ENCODE measurements at regions not wholly inside any gene's neighbourhood (a gene's known extent, or its start where the extent isn't known, plus 50 kb on each side); places are given as distances from the start of the nearest gene placed in this dataset.

GRCh38 chr3:80445053-80445452, 677.3 kb upstream of the ROBO1 start:
- H3K27me3 ChIP-seq (ENCODE audit: control insufficient read depth, insufficient read depth, low read length) = no peaks in the 10 kb centered on the region
- peaks cover 8% of the 10 kb centered on the region for H3K4me1 ChIP-seq (ENCODE audit: control insufficient read depth, low read depth, low read length)
- H3K9me3 ChIP-seq (ENCODE audit: control insufficient read depth, low read depth, low read length) = no peaks in the 10 kb centered on the region
- H3K27ac ChIP-seq (ENCODE audit: low read length) = no peak overlapping the region
- no peak overlapping the region for H3K4me3 ChIP-seq (ENCODE audit: low read length)
- H3K36me3 ChIP-seq (ENCODE audit: control insufficient read depth, low read depth, low read length) = no peaks in the 10 kb centered on the region
- no peak overlapping the region for H3K9ac ChIP-seq (ENCODE audit: low read length)

DNA sequence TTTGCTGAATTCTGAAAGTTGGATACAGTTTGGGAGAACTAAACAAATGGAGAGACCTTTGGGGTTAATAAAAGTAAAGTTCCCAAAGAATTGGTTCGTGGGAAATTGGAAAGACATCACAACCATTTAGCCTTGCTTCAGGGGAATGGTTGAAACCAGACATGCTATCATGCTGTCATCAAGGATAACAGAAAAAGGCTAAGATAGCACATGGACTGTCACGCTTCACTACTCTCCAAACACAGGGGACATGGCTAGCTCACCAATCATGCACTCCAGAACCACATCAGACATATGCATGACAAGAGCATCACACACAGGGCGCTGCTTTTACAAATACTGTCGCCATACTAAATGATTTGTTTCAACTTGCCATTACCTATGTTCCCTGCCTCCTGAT, 671.7 kb upstream of the ROBO1 start:
- H3K4me1 ChIP-seq (ENCODE audit: control insufficient read depth, low read depth, low read length) = no peaks in the 10 kb centered on the region
- H3K36me3 ChIP-seq (ENCODE audit: control insufficient read depth, low read depth, low read length) = no peaks in the 10 kb centered on the region
- H3K27ac ChIP-seq (ENCODE audit: low read length) = no peak overlapping the region
- no peak overlapping the region for H3K4me3 ChIP-seq (ENCODE audit: low read length)
- H3K9ac ChIP-seq (ENCODE audit: low read length) = no peak overlapping the region
- H3K27me3 ChIP-seq (ENCODE audit: control insufficient read depth, insufficient read depth, low read length) = no peaks in the 10 kb centered on the region
- no peaks in the 10 kb centered on the region for H3K9me3 ChIP-seq (ENCODE audit: control insufficient read depth, low read depth, low read length)

DNA sequence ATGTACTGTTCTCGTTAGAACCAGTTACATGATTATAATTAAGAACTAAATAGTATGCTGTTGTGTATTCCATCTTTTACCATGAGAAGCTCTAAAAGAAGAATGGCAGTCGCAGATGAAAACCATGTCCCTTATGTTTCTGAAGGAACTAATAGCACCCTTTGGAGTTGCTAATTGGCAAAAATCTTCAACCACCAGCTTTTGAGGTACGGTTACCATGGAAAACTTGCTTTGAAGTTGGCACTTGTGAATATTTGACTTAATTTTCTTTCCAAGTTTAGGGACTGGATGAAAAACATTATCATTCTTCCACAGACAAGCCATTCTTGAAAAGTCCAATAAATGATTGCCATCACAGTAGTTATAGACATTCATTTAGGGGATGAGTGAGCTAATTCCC, 666.6 kb upstream of the ROBO1 start:
- Histone ChIP-seq H3K27ac (ENCODE audit: low read length) (no peak overlapping the region), H3K9ac (ENCODE audit: low read length) (no peak overlapping the region), H3K27me3 (ENCODE audit: control insufficient read depth, insufficient read depth, low read length) (no peaks in the 10 kb centered on the region), H3K4me1 (ENCODE audit: control insufficient read depth, low read depth, low read length) (no peaks in the 10 kb centered on the region), H3K4me3 (ENCODE audit: low read length) (no peak overlapping the region), H3K9me3 (ENCODE audit: control insufficient read depth, low read depth, low read length) (no peaks in the 10 kb centered on the region), H3K36me3 (ENCODE audit: control insufficient read depth, low read depth, low read length) (no peaks in the 10 kb centered on the region)

DNA sequence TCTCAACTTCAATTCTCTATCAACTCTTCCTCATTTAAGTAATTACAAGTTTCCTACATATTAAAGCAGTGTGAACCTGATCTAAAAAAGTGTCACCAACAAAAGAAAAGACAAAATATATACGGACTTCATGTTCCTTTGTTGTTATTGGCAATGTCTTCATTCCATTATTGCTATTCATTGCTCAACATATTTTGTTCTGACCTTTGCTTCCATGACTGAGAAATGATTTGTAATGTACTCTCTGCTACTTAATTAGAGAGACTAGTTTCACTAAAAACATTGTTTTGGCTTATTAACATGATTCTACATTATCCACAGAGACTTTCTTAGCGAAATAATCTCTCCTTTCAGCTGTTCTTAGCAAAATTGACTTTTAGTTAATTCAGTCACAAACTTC, 657.2 kb upstream of the ROBO1 start:
- Histone ChIP-seq H3K4me3 (ENCODE audit: low read length) (no peak overlapping the region), H3K4me1 (ENCODE audit: control insufficient read depth, low read depth, low read length) (no peaks in the 10 kb centered on the region), H3K27ac (ENCODE audit: low read length) (no peak overlapping the region), H3K9me3 (ENCODE audit: control insufficient read depth, low read depth, low read length) (no peaks in the 10 kb centered on the region), H3K27me3 (ENCODE audit: control insufficient read depth, insufficient read depth, low read length) (no peaks in the 10 kb centered on the region), H3K36me3 (ENCODE audit: control insufficient read depth, low read depth, low read length) (no peaks in the 10 kb centered on the region), H3K9ac (ENCODE audit: low read length) (no peak overlapping the region)

GRCh38 chr3:80408030-80408721, 640.4 kb upstream of the ROBO1 start:
- H3K4me3 ChIP-seq (ENCODE audit: low read length) = no peak overlapping the region
- no peaks in the 10 kb centered on the region for H3K36me3 ChIP-seq (ENCODE audit: control insufficient read depth, low read depth, low read length)
- H3K9me3 ChIP-seq (ENCODE audit: control insufficient read depth, low read depth, low read length) = no peaks in the 10 kb centered on the region
- H3K9ac ChIP-seq (ENCODE audit: low read length) = no peak overlapping the region
- H3K4me1 ChIP-seq (ENCODE audit: control insufficient read depth, low read depth, low read length) = no peaks in the 10 kb centered on the region
- H3K27me3 ChIP-seq (ENCODE audit: control insufficient read depth, insufficient read depth, low read length) = no peaks in the 10 kb centered on the region
- H3K27ac ChIP-seq (ENCODE audit: low read length) = no peak overlapping the region

DNA sequence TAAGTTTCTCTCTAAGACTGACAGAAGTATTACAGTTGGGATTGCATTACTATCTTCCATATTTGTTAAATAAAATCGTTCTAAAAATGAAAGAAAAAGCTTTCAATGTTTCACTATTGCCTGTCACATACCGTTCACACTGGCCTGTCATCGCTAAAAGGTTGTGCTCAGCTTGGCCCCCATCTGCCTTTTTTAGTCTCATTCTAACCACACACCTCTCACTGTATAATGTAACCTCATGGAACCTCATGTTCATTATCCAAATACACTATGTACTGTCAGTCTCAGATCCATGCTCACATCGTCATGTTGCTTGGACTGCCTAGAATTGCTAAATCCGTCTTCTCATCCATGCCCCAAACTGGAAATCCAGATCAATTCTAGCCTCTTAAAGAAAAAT, 637.8 kb upstream of the ROBO1 start:
- Histone ChIP-seq H3K36me3 (ENCODE audit: control insufficient read depth, low read depth, low read length) (no peaks in the 10 kb centered on the region), H3K9ac (ENCODE audit: low read length) (no peak overlapping the region), H3K27ac (ENCODE audit: low read length) (no peak overlapping the region), H3K9me3 (ENCODE audit: control insufficient read depth, low read depth, low read length) (no peaks in the 10 kb centered on the region), H3K27me3 (ENCODE audit: control insufficient read depth, insufficient read depth, low read length) (no peaks in the 10 kb centered on the region), H3K4me1 (ENCODE audit: control insufficient read depth, low read depth, low read length) (no peaks in the 10 kb centered on the region), H3K4me3 (ENCODE audit: low read length) (no peak overlapping the region)

GRCh38 chr3:80395023-80395422, 627.2 kb upstream of the ROBO1 start:
- H3K4me3 ChIP-seq (ENCODE audit: low read length) = no peak overlapping the region
- H3K9ac ChIP-seq (ENCODE audit: low read length) = no peak overlapping the region
- no peak overlapping the region for H3K27ac ChIP-seq (ENCODE audit: low read length)

DNA sequence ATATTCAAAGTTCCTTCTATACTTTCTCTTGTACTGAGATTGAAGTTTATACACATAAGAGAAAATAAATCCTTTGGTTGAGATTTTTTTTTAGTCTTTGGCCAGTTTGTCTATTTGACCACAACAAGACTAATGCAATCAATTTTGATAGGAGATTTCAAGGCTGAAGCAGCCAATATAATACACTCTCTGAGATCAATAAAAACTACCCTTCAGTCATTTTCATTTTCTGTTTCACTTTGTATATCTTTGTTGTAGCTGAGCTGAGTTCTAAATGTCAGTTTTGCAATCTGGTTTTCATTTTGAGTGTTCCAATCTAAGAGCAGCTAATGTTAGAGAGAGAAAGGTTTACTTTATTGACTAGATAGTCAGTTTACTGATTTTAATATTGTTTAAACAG, 623.8 kb upstream of the ROBO1 start:
- H3K9me3 ChIP-seq (ENCODE audit: control insufficient read depth, low read depth, low read length) = no peaks in the 10 kb centered on the region
- no peaks in the 10 kb centered on the region for H3K36me3 ChIP-seq (ENCODE audit: control insufficient read depth, low read depth, low read length)
- H3K27me3 ChIP-seq (ENCODE audit: control insufficient read depth, insufficient read depth, low read length) = no peaks in the 10 kb centered on the region
- H3K27ac ChIP-seq (ENCODE audit: low read length) = no peak overlapping the region
- no peak overlapping the region for H3K4me3 ChIP-seq (ENCODE audit: low read length)
- H3K9ac ChIP-seq (ENCODE audit: low read length) = no peak overlapping the region
- H3K4me1 ChIP-seq (ENCODE audit: control insufficient read depth, low read depth, low read length) = no peaks in the 10 kb centered on the region

More at GRCh38 chr3:80395023-80395422, 627.2 kb upstream of the ROBO1 start:
- Histone ChIP-seq H3K27me3 (ENCODE audit: control insufficient read depth, insufficient read depth, low read length) (no peaks in the 10 kb centered on the region), H3K9me3 (ENCODE audit: control insufficient read depth, low read depth, low read length) (no peaks in the 10 kb centered on the region), H3K4me1 (ENCODE audit: control insufficient read depth, low read depth, low read length) (no peaks in the 10 kb centered on the region), H3K36me3 (ENCODE audit: control insufficient read depth, low read depth, low read length) (no peaks in the 10 kb centered on the region)

DNA sequence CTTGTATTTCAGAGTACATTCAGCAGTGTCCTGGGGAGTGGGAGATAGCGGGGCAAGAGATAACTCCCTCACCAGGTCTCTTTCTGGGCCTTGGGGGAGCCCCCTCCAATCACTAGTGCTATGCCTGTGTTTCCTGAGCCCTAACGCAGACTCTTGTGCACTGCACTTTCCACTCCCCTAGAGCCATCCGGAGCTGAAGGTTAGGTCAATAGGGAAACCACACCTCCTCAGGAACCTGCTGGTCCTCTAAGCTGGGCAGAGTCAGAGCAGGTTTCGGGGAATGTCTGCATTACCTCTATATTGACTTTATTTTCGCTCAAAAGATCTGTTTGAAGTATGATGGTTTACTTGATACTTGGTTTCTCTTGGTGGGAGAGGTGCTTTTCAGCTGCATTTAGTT, 617.0 kb upstream of the ROBO1 start:
- H3K9ac ChIP-seq (ENCODE audit: low read length) = no peak overlapping the region
- H3K27ac ChIP-seq (ENCODE audit: low read length) = no peak overlapping the region
- no peaks in the 10 kb centered on the region for H3K36me3 ChIP-seq (ENCODE audit: control insufficient read depth, low read depth, low read length)
- H3K9me3 ChIP-seq (ENCODE audit: control insufficient read depth, low read depth, low read length) = no peaks in the 10 kb centered on the region
- no peaks in the 10 kb centered on the region for H3K27me3 ChIP-seq (ENCODE audit: control insufficient read depth, insufficient read depth, low read length)
- H3K4me1 ChIP-seq (ENCODE audit: control insufficient read depth, low read depth, low read length) = no peaks in the 10 kb centered on the region
- no peak overlapping the region for H3K4me3 ChIP-seq (ENCODE audit: low read length)

DNA sequence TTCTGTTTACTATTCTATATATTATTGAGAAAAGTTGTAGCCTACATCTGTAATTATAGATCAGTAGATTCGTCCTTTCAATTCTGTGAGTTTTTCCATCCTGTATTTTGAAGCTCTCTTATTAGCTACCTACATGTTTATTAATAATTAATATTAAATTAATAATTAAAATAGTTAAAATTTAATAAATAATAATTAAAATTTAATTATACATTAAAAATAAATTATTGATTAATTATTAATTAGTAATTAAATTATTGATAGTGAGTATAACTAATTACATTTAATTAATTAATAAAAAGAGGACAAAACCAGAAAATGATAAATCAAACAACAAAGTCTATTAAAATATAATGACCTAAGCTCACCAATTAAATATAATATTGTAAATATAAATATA, 606.6 kb upstream of the ROBO1 start:
- H3K27ac ChIP-seq (ENCODE audit: low read length) = no peak overlapping the region
- no peaks in the 10 kb centered on the region for H3K4me1 ChIP-seq (ENCODE audit: control insufficient read depth, low read depth, low read length)
- no peaks in the 10 kb centered on the region for H3K27me3 ChIP-seq (ENCODE audit: control insufficient read depth, insufficient read depth, low read length)
- no peak overlapping the region for H3K9ac ChIP-seq (ENCODE audit: low read length)
- no peak overlapping the region for H3K4me3 ChIP-seq (ENCODE audit: low read length)
- no peaks in the 10 kb centered on the region for H3K9me3 ChIP-seq (ENCODE audit: control insufficient read depth, low read depth, low read length)
- no peaks in the 10 kb centered on the region for H3K36me3 ChIP-seq (ENCODE audit: control insufficient read depth, low read depth, low read length)

DNA sequence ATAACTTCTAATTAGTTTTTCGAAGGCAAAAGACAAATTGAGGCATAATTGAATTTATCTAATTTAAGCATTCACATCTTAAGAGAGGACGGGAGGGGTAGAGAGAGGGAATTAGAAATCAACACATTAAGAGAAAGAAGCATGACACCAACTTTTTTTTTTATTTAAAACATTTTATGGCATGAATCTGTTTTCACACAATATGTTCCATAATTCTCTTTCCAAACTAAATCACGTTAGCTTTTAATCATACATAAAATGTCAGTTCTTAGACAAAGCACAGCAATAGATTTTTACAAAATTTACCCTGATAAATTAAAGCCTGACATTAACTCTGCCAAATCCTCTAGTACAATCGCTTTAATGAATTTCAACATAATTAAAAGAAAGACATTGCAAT, 600.8 kb upstream of the ROBO1 start:
- Histone ChIP-seq H3K36me3 (ENCODE audit: control insufficient read depth, low read depth, low read length) (no peaks in the 10 kb centered on the region), H3K9ac (ENCODE audit: low read length) (no peak overlapping the region), H3K27me3 (ENCODE audit: control insufficient read depth, insufficient read depth, low read length) (no peaks in the 10 kb centered on the region), H3K4me3 (ENCODE audit: low read length) (no peak overlapping the region), H3K4me1 (ENCODE audit: control insufficient read depth, low read depth, low read length) (no peaks in the 10 kb centered on the region), H3K9me3 (ENCODE audit: control insufficient read depth, low read depth, low read length) (no peaks in the 10 kb centered on the region), H3K27ac (ENCODE audit: low read length) (no peak overlapping the region)

DNA sequence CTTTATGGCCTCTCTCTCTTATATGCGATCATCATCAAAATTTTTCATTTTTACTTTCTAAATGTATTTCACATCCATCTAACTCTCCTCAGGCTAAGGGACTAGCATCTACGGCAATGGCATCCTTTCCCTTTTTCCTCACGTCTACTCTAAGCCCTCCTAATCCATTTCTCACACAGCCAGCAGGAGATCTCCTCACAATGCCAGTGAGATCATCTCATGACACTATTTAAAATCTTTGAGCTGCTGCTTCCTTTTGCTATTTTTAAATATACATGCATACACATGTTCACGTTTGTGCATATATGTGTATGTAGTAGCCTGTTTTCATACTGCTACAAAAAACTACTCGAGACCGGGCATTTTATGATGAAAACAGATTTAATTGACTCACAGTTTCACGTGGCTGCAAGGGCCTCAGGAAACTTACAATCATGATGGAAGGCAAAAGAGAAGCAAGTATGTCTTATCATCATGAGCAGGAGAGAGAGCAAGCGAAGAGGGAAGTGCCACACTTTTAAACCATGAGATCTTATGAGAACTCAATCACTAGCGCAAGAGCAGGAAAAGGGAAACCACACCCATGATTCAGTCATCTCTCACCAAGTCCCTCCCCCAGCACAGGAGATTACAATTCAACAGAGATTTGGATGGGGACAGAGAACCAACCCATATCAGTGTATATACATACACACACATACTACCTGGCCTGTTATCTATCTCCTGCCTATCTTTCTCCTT, 599.2 kb upstream of the ROBO1 start:
- Histone ChIP-seq H3K36me3 (ENCODE audit: control insufficient read depth, low read depth, low read length) (no peaks in the 10 kb centered on the region), H3K9me3 (ENCODE audit: control insufficient read depth, low read depth, low read length) (no peaks in the 10 kb centered on the region), H3K4me1 (ENCODE audit: control insufficient read depth, low read depth, low read length) (no peaks in the 10 kb centered on the region), H3K4me3 (ENCODE audit: low read length) (no peak overlapping the region), H3K27me3 (ENCODE audit: control insufficient read depth, insufficient read depth, low read length) (no peaks in the 10 kb centered on the region), H3K27ac (ENCODE audit: low read length) (no peak overlapping the region), H3K9ac (ENCODE audit: low read length) (no peak overlapping the region)

Data from iPS-18a (cell line).